Suprapubic skin (tissue), 3 donors: ENCODE measurements at regions not wholly inside any gene's neighbourhood (a gene's known extent, or its start where the extent isn't known, plus 50 kb on each side); places are given as distances from the start of the nearest gene placed in this dataset.

ENCODE experiments used
- CTCF ChIP-seq, 2 donors: fragments of 200-600 bp in 1 of 2; fragments of 450-650 bp in 1 of 2; sonication (generic) in 1 of 2; IDR thresholded peaks; one replicate each; pipeline ENCODE4 v1.5.1; 2016 to 2019; ENCODE audit warnings: antibody characterized with exemption in 2 of 2, mild to moderate bottlenecking in 1 of 2, moderate library complexity in 1 of 2
- POLR2A ChIP-seq, 2 donors: fragments of 450-650 bp; IDR thresholded peaks; one replicate each; pipeline ENCODE4 v1.6.1; 2017; ENCODE audit warnings: antibody characterized with exemption in 2 of 2, mild to moderate bottlenecking in 2 of 2, moderate library complexity in 2 of 2

DNA sequence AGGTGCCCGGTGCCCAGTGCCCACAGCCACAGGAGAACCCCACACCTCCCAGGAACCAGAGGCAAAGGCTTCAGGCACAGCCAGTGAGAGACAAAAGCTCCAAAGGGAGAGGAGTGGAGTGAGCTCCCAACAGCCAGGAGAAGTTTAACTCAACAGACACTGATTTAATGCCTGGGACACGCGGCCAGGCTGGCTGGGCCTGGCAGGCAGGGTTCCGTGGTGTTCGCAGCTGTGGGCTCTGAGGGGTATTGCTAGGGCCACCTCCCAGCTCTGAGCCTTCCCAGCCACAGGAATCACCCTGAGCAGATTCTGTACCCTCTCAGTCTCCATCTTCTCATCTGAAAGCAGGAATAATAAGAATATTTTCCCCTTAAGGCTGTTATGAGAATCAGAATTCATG, 222.5 kb downstream of the NPHP4 start:
- no peak for TF ChIP-seq CTCF (IDR thresholded peaks at IDR 0.05)
- no peak for TF ChIP-seq POLR2A (IDR thresholded peaks at IDR 0.05)
